Medulla oblongata (tissue), 1 donor: ENCODE measurements at regions not wholly inside any gene's neighbourhood (a gene's known extent, or its start where the extent isn't known, plus 50 kb on each side); places are given as distances from the start of the nearest gene placed in this dataset.
A peak's percentile ranks its signal among the peaks of the same experiment; 100 is the strongest.

Experiments
- DNase-seq: peaks from one replicate; pipeline ENCODE4 v3.0.0-alpha.2; 2015; ENCODE audit errors: extremely low spot score

DNA sequence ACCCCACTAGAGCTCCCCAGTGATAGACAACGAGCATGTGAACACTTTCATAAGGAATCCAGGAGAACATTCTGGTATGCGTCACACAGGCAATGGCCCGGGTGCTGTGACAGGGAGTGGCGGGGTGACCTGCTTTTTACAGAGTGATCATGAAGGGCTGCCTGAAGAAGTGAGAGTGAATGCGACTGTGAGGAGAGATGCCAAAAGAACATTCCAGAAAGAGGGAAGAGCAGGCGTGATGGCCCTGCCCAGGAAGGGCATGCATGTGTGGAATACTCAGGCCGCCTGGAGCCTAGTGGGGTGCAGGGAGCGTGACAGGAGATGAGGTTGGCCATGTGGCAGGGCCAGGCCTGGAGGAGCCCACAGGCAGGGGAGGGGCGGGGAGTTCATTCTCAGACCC is 53.8 kb downstream of the FZD10 start:
- no peak for DNase-seq

DNA sequence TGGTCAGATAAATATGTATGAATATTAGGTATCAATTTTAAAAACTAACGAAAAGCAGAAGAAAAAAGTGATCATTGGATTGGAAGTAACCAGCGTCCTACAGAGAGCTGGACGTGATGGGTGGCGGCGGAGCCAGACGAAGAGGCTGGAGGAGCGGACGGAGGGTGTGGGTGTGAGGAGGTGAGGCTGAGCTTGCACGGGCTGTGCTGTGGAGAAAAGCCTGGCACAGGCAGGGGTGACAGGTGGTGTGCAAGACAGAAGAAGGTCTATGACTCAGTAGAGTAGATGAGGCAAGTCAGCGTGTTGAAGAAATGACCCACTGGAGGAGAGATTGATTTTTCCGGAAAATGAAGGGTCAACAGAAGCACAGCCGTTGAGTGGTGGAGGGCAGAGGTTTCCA is 56.4 kb downstream of the FZD10 start:
- DNase-seq: no peak

DNA sequence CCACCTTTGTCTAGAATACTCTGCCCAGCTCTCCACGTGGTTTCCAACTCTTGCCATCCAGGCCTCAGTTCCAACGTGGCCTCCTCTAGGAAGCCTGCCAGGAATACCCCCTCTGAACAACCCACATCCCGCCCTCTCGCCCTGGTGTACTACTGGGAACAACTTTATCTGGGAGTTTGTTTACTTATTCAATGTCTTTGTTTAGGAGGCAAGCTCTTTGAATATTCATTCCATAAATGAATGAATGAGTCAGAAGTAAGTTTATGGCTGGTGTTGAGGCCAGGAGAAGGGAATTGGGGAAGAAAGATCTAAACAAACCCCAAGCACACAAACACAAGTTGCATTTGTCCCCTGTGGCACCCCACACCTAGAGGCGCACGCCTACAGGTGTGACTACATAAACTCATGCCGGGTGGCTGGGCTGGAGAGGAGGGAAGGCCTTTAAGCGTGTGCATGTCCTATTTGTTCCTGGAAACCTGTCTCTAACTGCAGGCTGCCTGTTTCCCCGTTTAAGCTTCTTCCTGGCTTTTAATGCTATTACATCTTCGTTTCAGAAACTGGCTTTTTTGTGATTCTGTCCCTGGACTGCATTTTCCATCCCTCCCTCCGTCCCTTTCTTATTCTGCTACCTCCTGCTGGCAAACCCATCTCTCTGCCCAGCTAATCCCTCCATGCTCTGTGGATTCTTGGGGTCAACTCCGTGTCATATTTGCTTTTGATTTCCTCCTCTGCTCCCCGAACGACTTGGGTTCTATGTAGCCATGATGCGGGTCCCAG is 57.9 kb downstream of the FZD10 start:
- DNase-seq: no peak

DNA sequence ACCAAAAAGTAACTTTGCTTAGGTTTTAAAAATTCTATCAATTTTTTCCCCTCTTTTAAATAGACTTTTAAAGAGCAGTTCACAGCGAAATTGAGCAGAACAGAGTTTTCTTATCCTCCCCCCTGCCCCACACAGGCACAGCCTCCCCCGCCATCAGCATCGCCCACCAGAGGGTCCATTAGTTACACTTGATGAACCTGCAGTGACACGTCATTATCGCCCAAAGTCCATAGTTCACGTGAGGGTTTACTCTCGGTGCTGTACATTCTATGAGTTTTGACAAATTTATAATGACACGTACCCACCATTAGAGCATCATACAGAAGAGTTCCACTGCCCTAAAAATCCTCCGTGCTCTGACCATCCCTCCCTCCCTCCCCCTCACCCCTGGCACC is 58.4 kb downstream of the FZD10 start:
- DNase-seq: no peak

DNA sequence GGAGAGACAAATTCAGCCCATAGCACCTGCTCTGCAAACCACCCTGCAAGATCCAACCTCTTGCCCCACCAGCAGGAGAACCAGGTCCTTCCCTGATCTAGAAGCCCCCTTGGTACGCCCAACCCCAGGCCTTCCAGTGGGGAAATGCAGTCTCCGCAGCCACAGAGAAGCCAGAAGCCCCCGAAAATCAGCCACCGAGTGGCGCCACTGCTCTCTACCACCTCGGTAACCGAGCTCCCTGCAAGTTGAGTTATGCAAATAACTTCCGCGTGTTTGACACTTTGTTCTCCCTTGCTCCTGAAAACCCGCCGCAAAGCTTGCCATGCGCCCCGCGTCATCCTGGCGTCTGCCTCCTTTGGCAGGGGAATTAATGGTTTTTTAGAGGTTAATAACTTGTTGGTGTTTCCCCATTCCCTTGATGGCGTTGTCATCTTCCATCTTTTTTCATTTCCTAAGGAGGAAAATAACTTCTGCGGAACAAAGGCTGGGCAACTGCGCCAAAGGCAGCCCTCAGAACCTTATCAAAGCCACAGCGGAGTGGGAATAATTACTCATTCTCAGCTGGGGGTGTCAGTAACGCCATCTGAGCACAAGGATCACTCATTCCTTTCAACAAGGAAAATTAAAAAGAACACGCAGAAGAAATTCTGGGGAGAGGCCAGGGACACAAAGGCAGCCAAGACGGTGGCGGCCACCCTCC is 60.4 kb downstream of the FZD10 start:
- no peak for DNase-seq

DNA sequence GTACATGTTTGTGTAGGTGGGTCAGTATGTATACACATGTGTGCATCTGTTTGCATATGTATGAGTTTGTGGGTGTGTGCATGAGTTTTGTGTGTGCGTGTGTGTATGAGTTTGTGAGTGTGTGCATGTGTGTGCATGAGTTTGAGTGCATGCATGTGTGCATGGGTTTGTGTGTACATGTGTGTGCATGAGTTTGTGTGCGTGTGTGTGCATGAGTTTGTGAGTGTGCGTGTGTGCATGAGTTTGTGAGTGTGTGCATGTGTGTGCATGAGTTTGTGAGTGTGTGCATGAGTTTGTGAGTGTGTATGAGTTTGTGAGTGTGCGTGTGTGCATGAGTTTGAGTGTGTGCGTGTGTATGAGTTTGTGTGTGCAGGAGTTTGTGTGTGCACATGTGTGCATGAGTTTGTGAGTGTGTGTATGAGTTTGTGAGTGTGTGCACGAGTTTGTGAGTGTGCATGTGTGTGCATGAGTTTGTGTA is 61.5 kb downstream of the FZD10 start:
- no peak for DNase-seq

DNA sequence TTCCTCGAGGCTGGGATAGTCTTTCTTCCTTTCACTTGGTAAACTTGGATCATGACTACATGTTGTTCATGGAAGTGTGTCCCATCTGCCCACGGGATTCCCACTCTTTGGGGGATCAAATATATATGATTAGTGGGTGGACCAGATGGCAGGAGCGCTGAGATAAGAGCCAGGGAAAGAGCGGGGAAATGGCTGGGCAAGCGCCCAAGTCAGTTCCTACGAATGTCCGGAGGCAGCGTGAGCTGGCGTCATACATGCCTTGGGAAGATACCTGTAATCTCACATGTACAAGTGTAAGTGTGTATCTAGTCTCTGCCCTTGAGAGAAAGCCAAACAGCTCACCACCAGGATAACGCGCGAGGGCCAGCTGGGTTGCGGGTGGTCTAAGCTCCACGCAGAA is 62.3 kb downstream of the FZD10 start:
- no peak for DNase-seq

DNA sequence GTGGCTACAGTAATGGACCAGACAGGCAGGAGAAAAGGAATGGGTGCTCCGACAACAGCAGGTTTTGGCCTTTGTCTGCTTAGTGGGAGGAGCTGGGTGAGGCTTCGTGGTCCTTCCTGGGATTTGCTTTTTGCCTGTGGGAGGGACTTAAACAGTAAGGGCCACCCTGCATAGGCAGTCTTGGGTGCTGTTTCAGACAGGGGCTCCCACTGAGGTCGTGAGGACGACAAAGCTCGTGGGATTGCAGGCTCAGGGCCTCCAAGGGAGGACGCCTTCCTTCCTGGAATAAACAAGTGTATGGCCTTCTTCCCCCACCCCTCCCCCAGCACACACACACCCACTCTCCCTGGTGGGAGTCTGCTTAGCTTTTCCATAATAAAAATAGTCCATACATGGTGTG is 63.1 kb downstream of the FZD10 start:
- no peak for DNase-seq

DNA sequence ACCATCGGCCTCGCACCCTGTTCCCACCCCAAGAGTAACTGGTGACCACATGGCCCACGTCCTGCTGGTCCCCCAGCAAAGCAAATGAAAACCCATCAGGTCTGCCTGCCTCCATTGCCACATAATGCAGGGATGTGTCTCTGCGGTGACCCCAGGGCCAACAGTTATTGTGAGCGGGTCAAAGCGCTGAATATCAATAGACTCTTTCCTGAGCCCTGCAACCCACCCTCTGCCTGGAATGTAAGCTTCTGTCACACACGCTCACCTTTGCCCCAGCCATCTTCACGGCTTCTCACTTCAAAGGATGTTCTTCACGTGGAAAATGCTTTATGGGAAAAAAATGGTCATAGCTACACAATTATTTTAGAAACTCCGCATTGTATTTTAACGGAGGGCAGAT is 63.9 kb downstream of the FZD10 start:
- DNase-seq: no peak

DNA sequence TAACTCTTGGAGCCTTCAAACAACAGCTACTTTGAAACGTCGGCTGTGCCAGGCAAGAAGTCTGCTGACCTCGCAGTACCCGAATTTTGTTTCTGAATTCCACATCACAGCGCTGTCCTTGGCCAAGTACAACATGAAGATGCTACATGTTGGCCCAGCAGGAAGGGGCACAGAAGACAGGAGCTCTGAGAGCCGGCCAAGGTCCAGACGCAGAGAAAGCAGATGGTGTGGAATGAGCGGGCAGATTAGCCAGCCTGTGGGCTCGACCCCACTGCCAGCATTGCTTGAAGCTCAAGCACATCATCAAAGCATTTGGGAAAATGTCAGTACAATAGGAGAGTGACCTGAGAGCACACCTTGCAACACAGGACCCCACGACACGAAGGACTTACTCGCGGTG is 64.5 kb downstream of the FZD10 start:
- DNase-seq: no peak

DNA sequence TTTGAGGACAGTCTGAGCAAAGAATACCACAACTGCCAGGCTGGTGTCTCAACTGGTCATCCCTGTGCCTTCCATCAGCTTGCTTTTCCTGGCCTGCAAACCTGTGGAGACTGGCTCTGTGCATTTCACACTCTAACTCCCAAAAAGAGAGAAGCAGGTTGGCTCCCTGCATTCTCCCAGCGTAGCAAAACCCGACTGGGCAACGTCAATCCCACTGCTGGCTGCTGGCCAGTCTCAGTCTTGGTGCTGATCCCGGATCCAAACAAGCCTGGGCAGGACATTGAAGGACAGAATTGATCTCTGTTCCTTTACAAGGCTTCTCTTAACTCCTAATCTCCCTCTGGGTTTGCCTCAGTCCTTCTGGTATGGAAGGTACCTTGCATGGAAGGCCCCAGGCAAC is 65.4 kb downstream of the FZD10 start:
- peak; percentile 36 for DNase-seq

DNA sequence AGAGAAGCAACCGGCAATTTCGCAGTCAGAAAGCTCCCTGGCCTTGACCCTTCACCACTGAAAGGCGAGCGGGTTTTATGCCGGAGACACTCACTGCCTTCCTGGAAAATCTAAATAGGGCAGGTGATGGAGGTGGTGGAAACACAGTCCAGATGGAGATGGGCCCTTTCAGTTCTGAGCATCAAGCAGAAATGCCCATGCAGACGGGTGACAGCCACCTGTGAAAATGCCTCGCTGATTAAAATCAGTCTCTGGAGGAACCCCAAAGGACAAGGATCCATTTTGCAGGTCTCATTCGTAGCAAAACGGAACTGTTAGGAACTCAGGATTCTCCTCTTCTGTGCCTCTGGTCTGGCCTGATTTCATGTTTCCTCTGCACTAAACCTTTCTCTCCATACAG is 74.2 kb downstream of the FZD10 start:
- no peak for DNase-seq

DNA sequence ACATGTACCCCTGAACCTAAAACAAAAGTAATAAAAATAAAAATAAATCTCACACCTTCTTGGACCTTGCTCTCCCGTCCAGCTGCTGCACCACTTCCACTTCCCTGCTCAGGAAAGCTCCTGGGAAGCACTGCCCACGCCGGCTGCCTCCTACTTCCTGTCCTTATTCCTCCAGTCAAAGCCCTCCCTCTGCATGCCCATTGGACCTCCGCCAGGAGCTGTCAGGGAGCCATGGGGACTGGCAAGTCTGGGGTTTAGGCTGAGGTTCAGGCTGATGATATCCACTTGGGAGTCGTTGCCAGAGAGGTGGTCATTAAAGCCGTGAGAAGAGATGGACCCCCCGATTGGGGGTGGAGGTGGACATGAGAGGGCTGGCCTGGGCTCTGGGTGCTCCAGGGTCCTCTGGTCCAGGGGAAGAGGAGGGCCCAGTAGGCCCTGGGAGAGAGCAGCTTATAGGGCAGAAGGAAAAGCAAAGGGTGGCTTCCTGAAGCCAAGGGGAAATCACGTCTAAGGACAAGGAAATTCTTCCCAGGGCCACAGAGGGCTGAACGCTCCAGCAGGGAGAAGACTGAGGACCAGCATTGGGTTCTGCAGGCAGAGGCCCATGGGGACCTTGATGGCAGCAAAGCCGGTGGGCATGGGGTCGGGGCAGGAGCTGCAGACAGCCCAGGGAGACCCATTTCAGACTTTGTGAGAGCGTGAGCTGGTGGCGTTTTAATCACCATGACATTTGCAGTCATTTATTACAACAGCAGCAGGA is 78.7 kb downstream of the FZD10 start:
- DNase-seq: no peak

DNA sequence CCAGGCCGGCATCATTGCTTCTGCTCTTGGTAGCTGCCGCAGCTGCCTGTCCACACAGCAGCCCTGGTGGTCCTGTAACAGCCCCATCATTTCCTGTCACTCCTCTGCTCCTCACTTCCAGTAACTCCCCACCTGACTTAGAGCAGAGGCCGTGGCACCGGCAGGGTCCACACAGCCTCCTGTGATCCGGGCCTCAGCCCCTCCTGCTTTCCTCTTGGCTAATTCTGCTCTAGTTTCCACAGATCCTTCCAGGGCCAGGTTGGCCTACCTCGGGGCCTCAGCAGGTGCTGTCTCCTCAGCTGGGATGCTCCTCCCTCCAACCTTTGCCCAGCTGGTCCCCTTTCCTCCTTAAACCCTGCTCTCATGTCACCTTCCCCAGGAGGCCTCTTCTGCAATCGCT is 80.2 kb downstream of the FZD10 start:
- DNase-seq: no peak

DNA sequence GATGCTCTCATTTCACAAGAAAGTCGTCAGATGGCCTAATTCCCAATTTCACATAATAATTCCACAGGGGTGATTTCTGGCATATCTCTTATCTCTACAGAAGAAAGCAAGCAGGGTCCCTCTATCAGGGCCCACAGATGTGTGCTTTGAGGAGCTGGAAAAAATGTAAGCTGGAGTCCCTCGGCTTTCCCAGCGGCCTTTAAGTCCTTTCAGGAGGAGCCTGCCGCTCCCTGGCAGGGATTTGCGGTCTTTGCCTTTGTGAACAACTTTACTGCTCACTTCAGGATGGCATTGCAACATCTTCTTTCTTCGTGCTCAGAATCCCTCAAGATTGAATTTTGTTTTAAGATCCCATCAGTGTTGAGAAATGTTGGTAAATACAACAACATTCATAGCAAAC is 83.0 kb downstream of the FZD10 start:
- DNase-seq: no peak

DNA sequence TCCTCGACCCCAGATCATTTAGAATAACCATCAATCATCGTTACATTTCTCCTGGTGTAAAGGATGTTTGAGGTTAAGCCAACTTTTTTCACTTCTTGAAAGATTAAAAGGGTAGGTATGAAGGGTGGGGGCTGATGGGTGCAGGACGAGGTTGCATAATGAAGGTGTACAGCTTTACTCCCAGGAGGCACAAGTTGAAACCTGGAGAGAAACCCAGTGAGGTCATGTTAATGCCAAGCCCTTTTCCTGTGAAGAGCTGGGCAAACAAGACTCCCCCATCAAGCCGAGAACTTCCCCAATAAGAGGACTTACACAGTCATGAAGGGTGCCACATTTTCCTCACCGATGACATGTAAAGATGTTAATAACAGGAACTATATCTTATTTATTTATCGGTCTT is 84.3 kb downstream of the FZD10 start:
- DNase-seq: no peak

DNA sequence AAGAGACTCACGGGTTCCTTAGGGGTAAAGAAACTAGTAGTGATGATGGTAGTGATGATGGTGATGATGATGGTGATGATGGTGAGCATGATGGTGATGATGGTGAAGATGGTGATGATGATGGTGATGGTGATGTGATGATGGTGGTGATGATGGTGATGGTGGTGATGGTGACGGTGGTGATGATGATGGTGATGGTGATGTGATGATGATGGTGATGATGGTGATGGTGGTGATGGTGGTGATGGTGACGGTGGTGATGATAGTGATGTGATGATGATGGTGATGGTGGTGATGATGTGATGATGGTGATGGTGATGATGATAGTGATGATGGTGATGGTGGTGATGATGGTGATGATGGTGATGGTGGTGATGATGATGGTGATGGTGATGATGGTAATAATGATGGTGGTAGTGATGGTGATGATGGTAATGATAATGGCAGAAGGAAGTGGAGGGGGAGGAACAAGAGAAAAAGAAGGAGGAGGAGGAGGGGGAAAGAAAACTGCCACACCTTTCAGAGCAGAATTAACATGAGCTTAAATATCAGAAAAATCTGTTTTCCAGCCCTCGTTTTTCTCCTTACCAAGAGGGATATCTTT is 85.5 kb downstream of the FZD10 start:
- DNase-seq: no peak

DNA sequence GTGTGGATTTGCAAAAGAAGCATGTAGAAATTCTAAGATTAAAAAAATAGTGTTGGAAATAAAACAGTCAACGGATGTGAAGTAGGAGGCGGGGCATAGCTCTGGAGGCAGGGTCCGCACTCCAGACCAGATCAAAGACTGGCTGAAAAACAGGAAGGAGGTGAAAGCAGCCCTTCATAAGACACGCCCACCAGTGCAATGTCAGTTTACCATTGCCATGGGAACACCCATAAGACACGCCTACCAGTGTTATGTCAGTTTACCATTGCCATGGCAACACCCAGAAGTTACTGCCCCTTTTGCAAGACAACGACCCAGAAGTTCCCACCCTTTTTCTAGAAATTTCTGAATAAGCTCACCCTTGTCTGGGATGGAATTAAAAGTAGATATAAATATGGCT is 87.1 kb downstream of the FZD10 start:
- no peak for DNase-seq

DNA sequence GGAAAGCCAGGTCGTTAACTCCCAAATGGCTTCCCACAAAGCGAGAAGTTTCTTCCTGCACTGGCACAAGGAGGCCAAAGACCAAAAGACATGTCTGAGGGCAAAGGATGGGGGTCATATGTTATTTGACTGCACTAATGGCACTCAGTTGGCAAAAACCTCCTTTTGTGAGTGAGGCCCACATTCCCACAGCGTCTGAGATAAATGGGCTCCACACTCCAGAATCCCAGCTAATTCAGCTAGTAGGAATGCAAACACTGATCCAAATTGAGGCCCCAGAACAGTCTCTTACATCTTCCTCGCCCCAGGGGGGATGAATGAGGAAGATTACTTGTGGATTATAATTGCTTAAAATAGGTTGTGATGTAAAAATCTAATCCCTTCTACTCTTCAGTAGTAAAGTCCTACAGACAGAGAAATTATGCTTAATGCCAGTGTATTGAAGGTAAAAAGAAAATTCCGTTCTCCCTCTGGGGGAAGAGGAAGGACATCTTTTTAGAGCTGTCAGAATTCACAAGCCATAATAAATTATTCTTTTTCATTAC is 86.4 kb upstream of the PIWIL1 start:
- no peak for DNase-seq

DNA sequence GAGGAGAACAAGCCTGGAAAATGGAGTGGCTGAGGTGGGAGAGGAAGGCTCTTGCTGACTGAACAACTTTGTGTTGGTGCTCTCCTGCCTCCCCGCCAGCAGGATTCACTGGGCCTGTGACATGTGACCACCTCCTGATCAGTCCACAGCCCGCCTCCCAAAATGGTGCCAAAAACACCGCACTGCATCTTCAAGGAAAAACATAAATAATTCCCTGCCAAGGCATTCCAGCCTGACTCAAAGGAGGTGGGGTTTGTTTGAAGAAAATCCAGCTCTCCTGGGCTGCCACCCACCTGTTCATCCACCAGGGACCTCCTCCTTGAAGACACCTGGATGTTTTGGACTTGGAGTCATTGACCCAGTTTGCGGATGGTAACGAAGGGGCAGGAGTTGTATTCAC is 83.8 kb upstream of the PIWIL1 start:
- DNase-seq: no peak

DNA sequence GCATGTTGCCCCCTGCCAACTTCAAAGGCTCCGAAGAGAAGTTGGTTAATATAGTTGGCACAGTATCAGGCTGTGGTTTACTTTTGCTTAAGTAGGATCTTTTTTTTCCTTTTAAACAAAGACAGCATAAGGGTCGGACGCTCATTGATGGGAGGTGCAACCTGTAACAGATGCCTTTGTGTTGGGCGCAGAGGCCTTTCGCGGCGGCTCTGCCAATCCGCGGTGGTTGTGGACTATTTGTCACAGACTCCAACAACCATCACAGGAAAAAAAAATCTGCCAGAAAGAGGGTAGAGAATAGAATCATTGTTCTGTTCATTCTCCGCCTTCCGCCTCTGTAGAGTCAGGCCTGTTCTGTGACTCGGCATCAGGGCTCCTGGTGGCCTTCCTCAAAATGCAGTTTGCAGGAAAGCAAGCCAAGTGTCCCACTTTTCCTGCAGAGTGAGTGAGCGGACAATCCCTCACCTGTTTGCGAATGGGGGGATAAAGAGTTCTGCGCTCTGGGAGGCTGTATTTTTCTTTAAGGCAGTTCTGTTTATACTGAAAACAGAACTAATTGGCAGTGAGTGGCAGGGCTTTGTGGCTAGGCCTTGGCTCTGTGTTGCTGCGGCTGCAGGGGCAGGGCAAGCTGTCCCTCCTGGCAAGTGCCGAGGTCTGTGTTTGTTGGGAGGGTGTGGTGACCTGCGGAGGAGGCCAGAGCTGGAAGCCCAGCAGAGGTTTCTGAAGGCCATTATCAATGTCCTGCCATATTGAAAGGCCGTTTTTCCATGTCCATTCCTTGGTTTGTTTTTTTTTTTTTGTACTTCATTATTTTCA is 83.0 kb upstream of the PIWIL1 start:
- peak; percentile 89 for DNase-seq
